ENCODE measurements at regions not wholly inside any gene's neighbourhood (a gene's known extent, or its start where the extent isn't known, plus 50 kb on each side); places are given as distances from the start of the nearest gene placed in this dataset.

GRCh38 chr20:39161900-39162299 lies 199.8 kb downstream of the DHX35 start:
- no peaks in the 10 kb centered on the region for H3K4me1 Mint-ChIP-seq (ENCODE audit: low read depth)
- intact Hi-C loops (cut with DNase I, micrococcal nuclease): no loop called here

GRCh38 chr20:39155971-39156370 lies 193.8 kb downstream of the DHX35 start:
- peaks cover 48% of the 10 kb centered on the region for H3K27me3 Mint-ChIP-seq
- Histone ChIP-seq H3K4me3 (ENCODE audit: low read length) (no peak overlapping the region), H3K27me3 (ENCODE audit: control insufficient read depth in 1 of 2, insufficient read depth in 2 of 2, low read length in 2 of 2) (peaks cover 3 to 16% of the 10 kb centered on the region in 2 experiments), H3K4me1 (ENCODE audit: insufficient read depth, low read length) (no peaks in the 10 kb centered on the region), H3K27ac (ENCODE audit: low read depth in 1 of 2, low read length in 2 of 2) (no peak overlapping the region), H3K9me3 (ENCODE audit: control insufficient read depth in 1 of 2, insufficient read depth in 1 of 2, low read length in 2 of 2) (no peaks in the 10 kb centered on the region), H3K36me3 (ENCODE audit: insufficient read depth, low read length) (no peaks in the 10 kb centered on the region)
- no peaks in the 10 kb centered on the region for H3K4me1 Mint-ChIP-seq (ENCODE audit: low read depth)
- POLR2A ChIA-PET: no interaction called here
- intact Hi-C loops (cut with DNase I, micrococcal nuclease): no loop called here
- no peaks in the 10 kb centered on the region for H3K9me3 Mint-ChIP-seq
- no peak overlapping the region for H3K27ac Mint-ChIP-seq
- H3K36me3 Mint-ChIP-seq (ENCODE audit: low read depth): no peaks in the 10 kb centered on the region
- no peak overlapping the region for H3K4me3 Mint-ChIP-seq
- no peak for TF ChIP-seq CTCF (IDR thresholded peaks at IDR 0.05)
- no peak for DNase-seq
- ATAC-seq (ENCODE audit: poor library complexity): no peak
- CTCF ChIA-PET: no interaction called here

More at GRCh38 chr20:39161900-39162299, 199.8 kb downstream of the DHX35 start:
- no peak for TF ChIP-seq CTCF (IDR thresholded peaks at IDR 0.05)
- H3K9me3 Mint-ChIP-seq: no peaks in the 10 kb centered on the region
- no peaks in the 10 kb centered on the region for H3K36me3 Mint-ChIP-seq (ENCODE audit: low read depth)
- POLR2A ChIA-PET: no interaction called here
- Histone ChIP-seq H3K36me3 (ENCODE audit: insufficient read depth, low read length) (no peaks in the 10 kb centered on the region), H3K27me3 (ENCODE audit: control insufficient read depth in 1 of 2, insufficient read depth in 2 of 2, low read length in 2 of 2) (peaks cover 2 to 3% of the 10 kb centered on the region in 2 experiments), H3K9me3 (ENCODE audit: control insufficient read depth in 1 of 2, insufficient read depth in 1 of 2, low read length in 2 of 2) (peaks cover 0 to 3% of the 10 kb centered on the region in 2 experiments), H3K4me1 (ENCODE audit: insufficient read depth, low read length) (no peaks in the 10 kb centered on the region), H3K27ac (ENCODE audit: low read depth in 1 of 2, low read length in 2 of 2) (no peak overlapping the region), H3K4me3 (ENCODE audit: low read length) (no peak overlapping the region)
- ATAC-seq (ENCODE audit: poor library complexity) (no peak), DNase-seq (no peak)
- CTCF ChIA-PET: no interaction called here
- H3K4me3 Mint-ChIP-seq: no peak overlapping the region
- peaks cover 19% of the 10 kb centered on the region for H3K27me3 Mint-ChIP-seq
- H3K27ac Mint-ChIP-seq: no peak overlapping the region

GRCh38 chr20:39152742-39153141 lies 190.6 kb downstream of the DHX35 start:
- H3K9me3 Mint-ChIP-seq: no peaks in the 10 kb centered on the region
- no peak for TF ChIP-seq CTCF (IDR thresholded peaks at IDR 0.05)
- H3K27me3 Mint-ChIP-seq: peaks cover 36% of the 10 kb centered on the region
- DNase-seq (no peak), ATAC-seq (ENCODE audit: poor library complexity) (no peak)
- no peak overlapping the region for H3K4me3 Mint-ChIP-seq
- no peaks in the 10 kb centered on the region for H3K36me3 ChIP-seq (ENCODE audit: insufficient read depth, low read length)
- H3K9me3 ChIP-seq (ENCODE audit: control insufficient read depth in 1 of 2, insufficient read depth in 1 of 2, low read length in 2 of 2): no peaks in the 10 kb centered on the region
- H3K36me3 Mint-ChIP-seq (ENCODE audit: low read depth): no peaks in the 10 kb centered on the region
- ChIA-PET CTCF (no interaction called here), POLR2A (no interaction called here)
- H3K27me3 ChIP-seq (ENCODE audit: control insufficient read depth in 1 of 2, insufficient read depth in 2 of 2, low read length in 2 of 2): peaks cover 8 to 16% of the 10 kb centered on the region in 2 experiments
- no peak overlapping the region for H3K27ac ChIP-seq (ENCODE audit: low read depth in 1 of 2, low read length in 2 of 2)
- no peak overlapping the region for H3K27ac Mint-ChIP-seq
- H3K4me1 ChIP-seq (ENCODE audit: insufficient read depth, low read length): no peaks in the 10 kb centered on the region
- H3K4me1 Mint-ChIP-seq (ENCODE audit: low read depth): no peaks in the 10 kb centered on the region
- H3K4me3 ChIP-seq (ENCODE audit: low read length): no peak overlapping the region
- intact Hi-C loops (cut with DNase I, micrococcal nuclease): no loop called here
